Hypothalamus (tissue), 51 donors: ENCODE measurements at regions not wholly inside any gene's neighbourhood (a gene's known extent, or its start where the extent isn't known, plus 50 kb on each side); places are given as distances from the start of the nearest gene placed in this dataset.

Experiments
- DNase-seq, 51 donors: peaks; one replicate each; lab custom pipeline; 2025; lab: John Stamatoyannopoulos, UW

DNA sequence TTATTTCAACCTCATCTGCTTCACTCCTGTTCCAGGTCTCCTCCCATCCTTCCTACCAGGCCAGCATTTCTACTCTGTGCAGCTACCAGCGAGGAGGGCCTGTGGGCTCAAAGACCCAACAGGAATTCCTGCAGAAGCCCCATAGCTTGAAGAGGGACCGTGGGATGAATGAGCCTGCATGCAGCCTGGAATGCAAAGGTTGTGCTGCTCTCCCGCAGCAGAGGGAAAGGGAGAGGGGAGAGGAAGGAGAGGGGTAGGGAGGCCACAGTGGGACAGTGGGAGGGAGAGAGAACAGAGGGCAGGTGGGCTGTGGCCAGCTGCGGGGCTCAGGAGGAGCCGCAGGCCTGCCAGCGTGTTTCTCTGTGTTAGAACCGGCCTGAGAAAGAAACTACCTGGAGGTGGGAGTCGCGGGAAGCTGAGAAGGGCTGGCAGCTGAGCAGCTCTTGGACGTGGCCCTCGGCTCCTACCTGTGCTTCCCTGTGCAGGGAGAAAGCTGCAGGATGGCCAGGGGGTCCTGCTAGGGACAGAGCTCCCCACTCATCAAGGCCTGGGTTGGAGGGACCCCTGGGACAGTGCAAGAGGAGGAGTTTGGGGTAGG, 66.1 kb upstream of the MLN start:
- no peak for DNase-seq

DNA sequence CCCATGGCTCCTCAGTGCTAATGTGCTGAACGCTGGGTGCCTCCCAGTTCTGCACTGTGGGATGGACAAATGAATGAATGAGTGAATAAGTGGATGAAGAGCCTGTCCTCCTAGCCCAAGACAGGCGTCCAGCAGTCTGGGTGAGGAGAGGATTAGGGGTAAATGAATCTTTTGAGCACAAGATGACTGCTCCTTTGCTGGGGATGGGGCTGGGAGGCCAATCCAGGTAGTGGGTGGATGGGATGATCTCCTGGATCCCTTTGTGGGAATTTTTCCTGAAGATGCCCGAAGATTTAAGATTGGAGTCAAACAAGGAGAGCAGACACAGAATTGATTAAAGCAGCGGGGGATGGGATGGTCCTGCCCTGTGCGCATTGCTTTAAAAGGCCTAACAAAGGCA, 65.3 kb upstream of the MLN start:
- no peak for DNase-seq

DNA sequence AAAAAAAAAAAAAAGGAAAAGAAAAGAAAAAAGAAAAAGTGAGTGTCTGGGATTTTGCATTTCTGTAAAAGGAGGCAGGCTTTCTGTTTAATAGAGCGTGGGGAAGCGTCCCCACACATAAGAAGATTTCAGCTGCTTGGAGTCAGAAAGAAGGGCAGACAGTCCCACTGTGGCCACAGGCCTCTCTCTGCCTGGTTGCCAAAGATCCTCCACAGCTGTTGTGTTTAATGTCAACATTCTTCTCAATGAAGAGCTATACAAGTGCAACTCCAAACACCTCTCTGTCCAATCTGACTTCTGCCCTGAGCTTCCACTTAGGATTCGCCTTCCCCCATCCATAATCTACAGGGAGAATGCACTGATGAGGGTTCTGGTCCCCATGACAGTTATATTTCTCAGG, 64.3 kb upstream of the MLN start:
- DNase-seq: no peak

- no peak for DNase-seq
Observed at GRCh38 chr6:33865478-33866077, 61.8 kb upstream of the MLN start.

GRCh38 chr6:33863723-33864440, 60.1 kb upstream of the MLN start:
- DNase-seq: no peak

GRCh38 chr6:33863084-33863483, 59.3 kb upstream of the MLN start:
- no peak for DNase-seq

DNA sequence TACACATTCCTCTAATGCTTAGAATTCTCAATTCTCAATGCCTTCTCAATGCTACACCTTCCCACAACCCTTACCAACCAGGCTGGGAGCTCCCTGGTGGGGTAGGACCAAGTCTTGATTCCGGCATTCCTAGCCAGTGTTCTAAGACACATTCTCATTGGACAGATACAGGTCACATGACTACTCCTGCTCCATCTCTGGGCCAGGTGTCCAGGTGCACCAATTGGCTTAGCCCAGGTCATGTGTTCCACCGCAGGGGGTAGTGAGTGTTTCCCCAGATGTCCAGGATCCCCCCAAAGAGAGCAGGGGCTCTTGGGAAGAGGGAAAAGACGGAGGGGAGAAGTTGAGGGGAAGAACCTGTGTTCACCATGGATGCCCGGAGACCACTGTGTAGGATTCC, 58.7 kb upstream of the MLN start:
- no peak for DNase-seq

GRCh38 chr6:33861722-33862121, 57.9 kb upstream of the MLN start:
- no peak for DNase-seq

- DNase-seq: no peak
Observed at GRCh38 chr6:33860706-33861474, 57.1 kb upstream of the MLN start.

GRCh38 chr6:33860006-33860405, 56.2 kb upstream of the MLN start:
- DNase-seq: no peak

DNA sequence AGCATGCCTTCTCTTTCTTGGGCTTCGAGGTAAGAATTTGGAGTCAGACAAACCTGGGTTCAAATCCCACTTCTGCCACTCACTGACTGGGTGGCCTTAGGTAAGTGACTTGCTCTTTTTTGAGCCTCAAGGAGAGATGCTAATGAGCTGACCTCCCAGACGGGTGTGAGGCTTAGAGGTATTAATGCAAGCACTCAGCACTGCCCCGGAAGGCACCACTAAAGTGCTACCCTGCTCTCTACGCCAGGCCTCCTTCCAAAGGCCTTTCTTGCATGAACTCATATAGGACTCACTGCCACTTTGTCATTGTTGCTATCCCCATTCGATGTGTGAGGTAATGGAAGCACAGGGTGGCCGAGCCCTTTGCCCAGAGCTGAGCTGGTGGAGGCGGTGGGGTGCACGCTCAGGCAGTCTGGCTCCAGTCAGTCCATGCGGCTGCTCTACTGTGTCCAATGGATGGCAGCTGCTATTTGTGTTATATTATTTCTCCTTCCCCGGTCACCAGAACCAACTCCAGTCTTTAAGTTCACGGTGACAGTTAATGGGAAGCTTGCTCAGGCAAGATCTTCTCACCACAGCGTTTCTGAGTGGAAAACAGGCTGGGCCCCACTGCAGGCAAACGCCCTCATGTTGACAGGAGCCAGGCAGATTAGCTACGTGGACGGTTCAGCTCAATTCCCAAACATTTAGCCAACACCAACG, 55.2 kb upstream of the MLN start:
- no peak for DNase-seq

- DNase-seq: peak in 1 of 51 donors; percentile 11
Observed at GRCh38 chr6:33857932-33858475, 54.2 kb upstream of the MLN start.

DNA sequence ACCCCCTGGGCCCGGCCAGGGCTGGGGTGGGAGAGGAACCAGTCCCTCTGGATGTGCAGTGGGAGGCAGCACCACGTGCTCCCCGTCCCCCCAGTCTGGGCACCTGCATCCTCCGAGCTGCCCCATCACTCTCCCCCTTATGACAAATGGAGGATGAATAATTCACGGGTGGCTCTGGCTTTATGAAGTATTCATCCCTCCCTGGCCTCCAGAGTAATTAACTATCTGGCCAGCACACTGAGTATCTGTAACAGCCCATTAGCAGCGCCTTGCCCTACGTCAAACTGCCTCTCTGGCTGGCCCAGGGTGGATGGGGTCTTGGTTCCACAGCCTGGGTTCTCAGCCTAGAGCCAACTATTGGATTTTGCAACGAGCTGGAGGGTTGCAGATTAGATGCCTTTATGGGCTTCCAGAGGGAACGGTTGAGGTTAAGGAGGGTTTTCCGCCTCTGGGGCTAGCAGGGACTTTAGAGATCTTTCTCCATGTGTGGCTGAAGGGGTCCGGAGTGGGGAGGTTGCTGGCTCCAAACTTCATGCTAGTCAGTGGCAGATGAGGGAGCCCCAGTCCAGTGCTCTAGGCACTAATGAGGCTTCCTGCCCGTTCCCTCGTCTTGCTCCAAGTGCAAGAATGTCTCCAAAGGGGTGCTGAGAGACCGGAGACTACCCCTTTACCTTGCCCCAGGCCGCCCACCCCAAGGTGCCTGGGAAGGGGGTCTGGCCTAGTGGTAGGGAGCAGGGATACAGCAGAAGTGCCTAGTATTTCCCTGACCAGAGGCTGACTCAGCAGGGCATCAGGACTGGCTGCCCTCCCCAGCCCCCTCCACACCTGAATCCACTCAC, 53.5 kb upstream of the MLN start:
- DNase-seq: no peak

GRCh38 chr6:33856655-33857054, 52.9 kb upstream of the MLN start:
- no peak for DNase-seq

DNA sequence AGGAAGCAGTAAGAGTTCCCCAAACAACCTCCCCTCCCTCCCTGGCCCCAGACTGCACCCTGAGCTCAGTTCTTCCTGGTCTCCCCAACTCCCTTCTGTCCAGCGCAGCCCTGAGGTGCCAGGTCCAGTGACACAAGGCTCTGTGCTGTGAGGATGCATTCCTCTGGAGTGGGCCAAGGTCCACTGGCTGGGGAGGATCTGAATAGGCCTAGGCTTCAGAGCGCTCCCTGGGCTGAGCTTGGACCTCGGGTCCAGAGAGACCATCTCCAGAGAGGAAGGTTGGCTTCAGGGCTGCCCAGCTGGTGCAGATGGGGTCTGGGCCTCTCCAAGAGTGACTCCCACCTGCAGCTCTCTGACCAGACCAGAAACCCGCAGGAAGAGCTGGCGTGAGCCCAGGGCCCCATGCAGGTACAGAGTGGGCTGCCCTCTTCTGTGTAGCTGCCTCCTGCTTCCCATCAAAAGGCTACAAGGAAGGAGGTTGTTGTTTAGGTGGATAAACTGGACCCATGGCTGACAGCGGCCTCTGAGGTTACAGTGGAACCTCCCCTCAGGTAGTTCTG, 52.3 kb upstream of the MLN start:
- DNase-seq: no peak

- DNase-seq: no peak
Observed at GRCh38 chr6:33854572-33855030, 50.8 kb upstream of the MLN start.

- DNase-seq: no peak
Observed at GRCh38 chr6:33853736-33854135, 49.9 kb upstream of the MLN start.
